ENCODE measurements at regions not wholly inside any gene's neighbourhood (a gene's known extent, or its start where the extent isn't known, plus 50 kb on each side); places are given as distances from the start of the nearest gene placed in this dataset.

- Histone ChIP-seq H3K9me1 (ENCODE audit: insufficient read depth, low read length) (no peaks in the 10 kb centered on the region), H3K14ac (replicated peaks; ENCODE audit: low read depth, low read length) (no peak overlapping the region), H3K79me1 (ENCODE audit: low read depth in 1 of 2, low read length in 2 of 2) (no peaks in the 10 kb centered on the region), H2BK20ac (ENCODE audit: low read depth, low read length) (no peak overlapping the region), H3K18ac (ENCODE audit: low read depth, low read length) (no peak overlapping the region), H2AK5ac (ENCODE audit: low read depth, low read length) (no peak overlapping the region), H3K27me3 (ENCODE audit: control insufficient read depth, insufficient read depth, low read length) (no peaks in the 10 kb centered on the region), H3K9me3 (ENCODE audit: control insufficient read depth, insufficient read depth, low read length) (no peaks in the 10 kb centered on the region), H2BK5ac (ENCODE audit: low read depth, low read length, poor library complexity, severe bottlenecking) (no peak overlapping the region), H4K5ac (ENCODE audit: low read depth, low read length) (no peak overlapping the region), H2BK120ac (ENCODE audit: low read depth, low read length) (no peak overlapping the region), H2AFZ (replicated peaks; ENCODE audit: low read length, poor library complexity) (no peak overlapping the region), H3K56ac (ENCODE audit: extremely low read depth, insufficient read depth, low read length) (no peak overlapping the region), H3K36me3 (ENCODE audit: control insufficient read depth, insufficient read depth, low read length) (no peaks in the 10 kb centered on the region), H2AK9ac (replicated peaks; ENCODE audit: low read depth, low read length, poor library complexity) (no peak overlapping the region), H3K9ac (ENCODE audit: low read depth, low read length) (no peak overlapping the region), H4K20me1 (ENCODE audit: insufficient read depth, low read length) (no peaks in the 10 kb centered on the region), H3K4me2 (ENCODE audit: low read depth, low read length) (no peak overlapping the region), H2BK15ac (ENCODE audit: low read depth, low read length) (no peak overlapping the region), H3K4ac (ENCODE audit: low read depth, low read length) (no peak overlapping the region), H4K91ac (ENCODE audit: insufficient read depth, low read depth, low read length) (no peak overlapping the region), H3K4me1 (ENCODE audit: control insufficient read depth, insufficient read depth, low read length) (peaks cover 3% of the 10 kb centered on the region; the same call in 1 of the 2 replicates), H3K23ac (ENCODE audit: low read depth, low read length) (no peak overlapping the region), H3K27ac (ENCODE audit: insufficient read depth, low read length) (no peak overlapping the region), H4K8ac (ENCODE audit: low read depth in 2 of 2, low read length in 2 of 2) (no peak overlapping the region), H3K4me3 (ENCODE audit: insufficient read depth, low read depth, low read length) (no peak overlapping the region)
- in situ Hi-C loops (cut with MboI; ENCODE audit: low sequenced_read_pairs): no loop called here
- POLR2A ChIA-PET (ENCODE audit: unreplicated experiment): no interaction called here
- intact Hi-C loops (cut with micrococcal nuclease): no loop called here
- CTCF ChIA-PET: no interaction called here
- ATAC-seq (ENCODE audit: low read depth) (no peak), DNase-seq (no peak)
- dilution Hi-C loops (cut with HindIII; ENCODE audit: low sequenced_read_pairs, unreplicated experiment): no loop called here
- TF ChIP-seq CEBPB (IDR thresholded peaks at IDR 0.05; ENCODE audit: low read depth, low read length) (no peak), POLR2A (IDR thresholded peaks at IDR 0.05; ENCODE audit: low read depth, low read length) (no peak), CHD1 (IDR thresholded peaks at IDR 0.05; ENCODE audit: low read depth, low read length) (no peak), MAFK (IDR thresholded peaks at IDR 0.05; ENCODE audit: low read depth, low read length) (peak; percentile 68), FOS (IDR thresholded peaks at IDR 0.05; ENCODE audit: low read depth, low read length) (no peak), RCOR1 (IDR thresholded peaks at IDR 0.05; ENCODE audit: insufficient replicate concordance, low read length) (no peak), BHLHE40 (IDR thresholded peaks at IDR 0.05; ENCODE audit: low read depth, low read length) (no peak), RFX5 (IDR thresholded peaks at IDR 0.05; ENCODE audit: low read depth, low read length) (no peak)
- WGBS, 2 experiments (ENCODE audit: extremely low coverage in 2 of 2, insufficient read length in 1 of 2): no CpG with 5 or more reads among the region's 4 CpGs
- BruUV-seq (replicated peaks): no TSS peak
Observed at GRCh38 chr14:29233188-29233587, 466.6 kb downstream of the FOXG1 start.

Data from IMR-90 (cell line).